Thymus (tissue), 11 donors: ENCODE measurements at regions not wholly inside any gene's neighbourhood (a gene's known extent, or its start where the extent isn't known, plus 50 kb on each side); places are given as distances from the start of the nearest gene placed in this dataset.

ENCODE experiments used
- DNase-seq, 9 donors: peaks; one replicate each; pipeline ENCODE4 v3.0.0-alpha.2; 2013; ENCODE audit warnings: low spot score in 9 of 9, low read depth in 6 of 9, missing footprints in 1 of 9
- H3K27ac ChIP-seq, 2 donors: one replicate each; pipeline ENCODE4 v1.5.1; 2013; ENCODE audit warnings: control low read depth in 1 of 2, low read depth in 1 of 2, low read length in 1 of 2, mild to moderate bottlenecking in 1 of 2, moderate library complexity in 1 of 2
- H3K27me3 ChIP-seq, 2 donors: one replicate each; pipeline ENCODE4 v1.5.1; 2013; ENCODE audit warnings: low read length in 1 of 2; ENCODE audit not compliant: control insufficient read depth in 2 of 2, insufficient read depth in 1 of 2
- H3K36me3 ChIP-seq, 2 donors: one replicate each; pipeline ENCODE4 v1.5.1; 2013; ENCODE audit warnings: low read length in 1 of 2, mild to moderate bottlenecking in 1 of 2, moderate library complexity in 1 of 2; ENCODE audit not compliant: control insufficient read depth in 2 of 2, insufficient read depth in 2 of 2
- H3K4me1 ChIP-seq, 2 donors: one replicate each; pipeline ENCODE4 v1.5.1; 2013; ENCODE audit warnings: low read length in 2 of 2; ENCODE audit not compliant: control insufficient read depth in 2 of 2, insufficient read depth in 2 of 2
- H3K4me3 ChIP-seq, 2 donors: one replicate each; pipeline ENCODE4 v1.5.1; 2013; ENCODE audit warnings: low read length in 2 of 2, control low read depth in 1 of 2, mild to moderate bottlenecking in 1 of 2
- H3K9me3 ChIP-seq, 2 donors: one replicate each; pipeline ENCODE4 v1.5.1; 2013; ENCODE audit warnings: low read length in 1 of 2, mild to moderate bottlenecking in 1 of 2; ENCODE audit not compliant: control insufficient read depth in 2 of 2, insufficient read depth in 1 of 2
- WGBS: extraction: QIAGEN DNeasy Blood & Tissue Kit; methylation state at CpG from one replicate; pipeline ENCODE4 v1.1.7; 2013; 5-methylcytosine and 5-hydroxymethylcytosine counted together
- donor health status: healthy.

GRCh38 chr5:62149879-62150278 lies 156.1 kb upstream of the KIF2A start:
- Histone ChIP-seq H3K4me1 (no peaks in the 10 kb centered on the region), H3K4me3 (no peak overlapping the region), H3K27ac (no peak overlapping the region), H3K27me3 (no peaks in the 10 kb centered on the region), H3K9me3 (no peaks in the 10 kb centered on the region), H3K36me3 (no peaks in the 10 kb centered on the region)
- no peak for DNase-seq
- WGBS = 66% methylated on average over 4 of the region's 4 CpGs

GRCh38 chr5:62152394-62153087 lies 153.5 kb upstream of the KIF2A start:
- WGBS = 91% methylated on average over 4 of the region's 4 CpGs
- no peaks in the 10 kb centered on the region for H3K4me1 ChIP-seq
- no peaks in the 10 kb centered on the region for H3K27me3 ChIP-seq
- H3K36me3 ChIP-seq = no peaks in the 10 kb centered on the region
- no peak overlapping the region for H3K4me3 ChIP-seq
- no peak overlapping the region for H3K27ac ChIP-seq
- no peaks in the 10 kb centered on the region for H3K9me3 ChIP-seq
- DNase-seq = no peak

GRCh38 chr5:62154758-62155157 lies 151.2 kb upstream of the KIF2A start:
- Histone ChIP-seq H3K27ac (no peak overlapping the region), H3K9me3 (peaks cover 0 to under 1% of the 10 kb centered on the region in 2 donors), H3K4me1 (no peaks in the 10 kb centered on the region), H3K4me3 (no peak overlapping the region), H3K36me3 (no peaks in the 10 kb centered on the region), H3K27me3 (no peaks in the 10 kb centered on the region)
- no peak for DNase-seq

GRCh38 chr5:62155988-62156387 lies 150.0 kb upstream of the KIF2A start:
- H3K27me3 ChIP-seq = no peaks in the 10 kb centered on the region
- no peak for DNase-seq
- no peak overlapping the region for H3K27ac ChIP-seq
- no peaks in the 10 kb centered on the region for H3K4me1 ChIP-seq
- no peak overlapping the region for H3K4me3 ChIP-seq
- H3K9me3 ChIP-seq = peaks cover 0 to 4% of the 10 kb centered on the region in 2 donors
- H3K36me3 ChIP-seq = no peaks in the 10 kb centered on the region
- WGBS = 93% methylated on average over 3 of the region's 3 CpGs

- no peaks in the 10 kb centered on the region for H3K27me3 ChIP-seq
- WGBS = 78% methylated on average over 3 of the region's 3 CpGs
- no peaks in the 10 kb centered on the region for H3K36me3 ChIP-seq
- H3K9me3 ChIP-seq = peaks cover 0 to 5% of the 10 kb centered on the region in 2 donors
- H3K4me1 ChIP-seq = no peaks in the 10 kb centered on the region
- H3K4me3 ChIP-seq = no peak overlapping the region
- H3K27ac ChIP-seq = no peak overlapping the region
- DNase-seq = no peak
These were observed 138.4 kb upstream of the KIF2A start for GRCh38 chr5:62167561-62168057.

- Histone ChIP-seq H3K9me3 (no peaks in the 10 kb centered on the region), H3K4me3 (no peak overlapping the region), H3K36me3 (no peaks in the 10 kb centered on the region), H3K4me1 (no peaks in the 10 kb centered on the region), H3K27me3 (no peaks in the 10 kb centered on the region), H3K27ac (no peak overlapping the region)
- no peak for DNase-seq
- WGBS = 87% methylated on average over 7 of the region's 7 CpGs
These were observed 137.3 kb upstream of the KIF2A start for GRCh38 chr5:62168506-62169281.

- H3K36me3 ChIP-seq = no peaks in the 10 kb centered on the region
These were observed 127.7 kb upstream of the KIF2A start for GRCh38 chr5:62178258-62178657.

GRCh38 chr5:62182802-62183201 lies 123.2 kb upstream of the KIF2A start:
- no peak overlapping the region for H3K27ac ChIP-seq
- no peak overlapping the region for H3K4me3 ChIP-seq
- H3K27me3 ChIP-seq = no peaks in the 10 kb centered on the region
- no peaks in the 10 kb centered on the region for H3K4me1 ChIP-seq
- H3K9me3 ChIP-seq = no peaks in the 10 kb centered on the region
- H3K36me3 ChIP-seq = no peaks in the 10 kb centered on the region
- WGBS = 97% methylated on average over 1 of the region's 1 CpG
- DNase-seq = no peak

More at GRCh38 chr5:62178258-62178657, 127.7 kb upstream of the KIF2A start:
- no peaks in the 10 kb centered on the region for H3K9me3 ChIP-seq
- H3K27ac ChIP-seq = no peak overlapping the region
- WGBS = 77% methylated on average over 5 of the region's 5 CpGs
- H3K27me3 ChIP-seq = no peaks in the 10 kb centered on the region
- H3K4me1 ChIP-seq = no peaks in the 10 kb centered on the region
- H3K4me3 ChIP-seq = no peak overlapping the region
- DNase-seq = no peak

GRCh38 chr5:62183727-62184126 lies 122.3 kb upstream of the KIF2A start:
- H3K36me3 ChIP-seq = no peaks in the 10 kb centered on the region
- no peak for DNase-seq
- no peak overlapping the region for H3K27ac ChIP-seq
- no peaks in the 10 kb centered on the region for H3K9me3 ChIP-seq
- no peaks in the 10 kb centered on the region for H3K4me1 ChIP-seq
- no peak overlapping the region for H3K4me3 ChIP-seq
- no peaks in the 10 kb centered on the region for H3K27me3 ChIP-seq
- WGBS = 98% methylated on average over 1 of the region's 1 CpG
